IPS-NIHi11 (cell line): ENCODE measurements at regions not wholly inside any gene's neighbourhood (a gene's known extent, or its start where the extent isn't known, plus 50 kb on each side); places are given as distances from the start of the nearest gene placed in this dataset.

Experiments
- DNase-seq: peaks from one replicate; pipeline ENCODE4 v3.0.0; 2012; ENCODE audit warnings: mixed read lengths, low spot score

DNA sequence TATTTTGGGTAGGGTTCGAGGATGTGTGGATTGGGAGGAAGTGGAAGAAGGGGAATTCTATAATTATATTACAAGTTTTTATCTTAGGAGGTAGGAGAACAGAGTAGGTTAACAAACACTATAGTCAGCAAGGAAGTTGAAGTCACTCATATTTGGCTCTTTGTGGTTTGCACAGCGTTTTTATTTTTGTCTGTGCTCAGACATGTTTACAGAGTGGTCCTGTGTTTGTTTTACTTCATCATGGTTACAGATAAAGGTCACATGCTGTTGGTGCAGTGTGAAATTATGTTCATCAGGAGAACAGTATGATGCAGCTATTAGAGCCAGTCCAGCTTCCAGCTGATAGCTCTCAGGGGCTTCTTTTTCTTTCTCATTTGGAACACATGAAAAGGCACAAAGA lies 299.9 kb upstream of the SFRP2 start:
- DNase-seq: no peak

DNA sequence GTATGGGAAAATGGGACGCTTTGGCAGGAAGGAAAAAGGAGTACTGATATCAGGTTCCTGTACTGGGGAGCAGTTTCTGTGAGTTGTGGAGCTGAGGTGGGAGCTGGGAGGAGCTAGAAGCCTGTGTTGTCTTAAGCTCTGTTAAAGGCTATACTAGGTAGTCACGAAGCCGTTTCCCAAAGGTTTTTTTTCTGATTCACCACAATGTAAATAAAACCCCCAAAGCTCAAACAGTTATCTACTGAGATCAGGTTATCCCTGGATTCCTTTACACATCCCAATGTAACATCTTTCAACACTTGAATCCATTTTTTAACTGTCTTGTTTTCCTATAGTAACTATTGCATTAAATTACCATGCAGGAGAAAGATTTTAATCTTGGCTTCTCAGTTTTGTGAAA lies 297.4 kb upstream of the SFRP2 start:
- DNase-seq: no peak

DNA sequence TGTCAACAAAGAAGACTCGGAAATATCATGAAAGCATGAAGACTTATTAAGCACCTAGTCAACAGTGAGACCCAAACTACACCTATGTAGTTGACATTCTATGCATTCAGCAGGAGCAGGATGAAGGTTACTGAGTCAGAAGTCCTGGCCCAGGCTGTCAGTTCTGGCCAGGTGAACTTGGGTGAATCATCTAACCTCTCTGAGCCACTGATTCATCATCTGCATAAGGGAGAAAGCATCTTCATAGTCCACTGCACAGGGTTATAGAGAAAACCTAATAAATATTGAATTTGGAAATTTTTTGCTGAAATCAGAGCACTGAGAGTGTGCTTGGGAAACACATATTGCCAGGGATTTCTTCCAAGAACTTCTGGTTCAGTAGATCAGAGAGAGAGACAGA lies 296.0 kb upstream of the SFRP2 start:
- DNase-seq: no peak

DNA sequence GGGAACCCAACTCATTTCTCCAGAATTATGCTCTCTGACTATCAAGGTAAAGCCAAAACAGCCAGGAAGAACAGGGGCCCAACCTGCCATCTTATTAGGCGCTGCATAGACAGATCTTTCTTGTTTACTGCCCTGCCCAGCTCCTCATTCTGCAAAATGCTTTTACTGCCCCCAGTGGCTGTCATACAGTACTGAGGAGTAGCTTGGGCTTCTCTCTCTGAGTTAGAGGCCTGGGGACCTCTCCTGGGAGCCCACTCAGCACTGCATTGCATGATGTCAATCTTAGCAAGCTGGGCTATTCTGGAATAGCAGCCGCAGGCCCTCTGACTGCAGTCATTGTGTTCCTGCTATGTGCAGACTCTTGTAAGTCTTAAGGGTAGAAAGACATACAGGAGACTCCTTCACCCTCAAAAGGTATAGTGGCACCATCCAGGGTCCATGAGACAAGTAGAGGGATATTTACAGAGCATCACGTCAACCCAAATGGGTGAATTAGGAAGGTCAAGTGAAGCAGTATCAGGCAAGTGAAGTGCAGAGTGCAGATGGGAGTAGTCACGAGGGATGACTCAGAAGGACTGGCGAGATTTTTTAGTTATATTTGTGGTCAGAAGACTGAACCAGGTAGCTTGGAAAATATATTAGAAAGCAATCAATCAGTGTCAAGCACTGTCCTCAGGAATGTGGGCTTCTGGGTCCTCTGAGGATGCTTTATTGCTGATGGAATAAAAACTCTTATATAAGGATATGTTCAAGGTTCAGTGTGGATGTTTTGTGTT lies 294.1 kb upstream of the SFRP2 start:
- DNase-seq: peak; percentile 46

DNA sequence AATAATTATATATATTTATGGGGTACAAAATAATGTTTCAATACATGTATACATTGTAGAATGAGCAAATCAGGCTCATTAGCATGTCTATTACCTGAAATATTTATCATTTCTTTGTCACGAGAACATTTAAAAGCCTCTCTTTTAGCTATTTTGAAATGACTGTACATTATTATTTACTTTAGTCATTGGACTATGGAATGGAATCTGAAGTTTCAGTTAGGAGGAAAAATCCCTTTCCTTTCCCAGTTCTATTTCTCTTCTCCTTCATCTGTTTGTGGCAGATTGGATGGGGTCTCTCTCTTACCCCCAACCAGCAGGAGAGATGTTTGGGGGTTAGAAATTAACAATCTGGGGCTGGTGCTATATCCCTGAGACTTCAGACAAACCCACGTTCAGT lies 292.5 kb upstream of the SFRP2 start:
- DNase-seq: no peak

DNA sequence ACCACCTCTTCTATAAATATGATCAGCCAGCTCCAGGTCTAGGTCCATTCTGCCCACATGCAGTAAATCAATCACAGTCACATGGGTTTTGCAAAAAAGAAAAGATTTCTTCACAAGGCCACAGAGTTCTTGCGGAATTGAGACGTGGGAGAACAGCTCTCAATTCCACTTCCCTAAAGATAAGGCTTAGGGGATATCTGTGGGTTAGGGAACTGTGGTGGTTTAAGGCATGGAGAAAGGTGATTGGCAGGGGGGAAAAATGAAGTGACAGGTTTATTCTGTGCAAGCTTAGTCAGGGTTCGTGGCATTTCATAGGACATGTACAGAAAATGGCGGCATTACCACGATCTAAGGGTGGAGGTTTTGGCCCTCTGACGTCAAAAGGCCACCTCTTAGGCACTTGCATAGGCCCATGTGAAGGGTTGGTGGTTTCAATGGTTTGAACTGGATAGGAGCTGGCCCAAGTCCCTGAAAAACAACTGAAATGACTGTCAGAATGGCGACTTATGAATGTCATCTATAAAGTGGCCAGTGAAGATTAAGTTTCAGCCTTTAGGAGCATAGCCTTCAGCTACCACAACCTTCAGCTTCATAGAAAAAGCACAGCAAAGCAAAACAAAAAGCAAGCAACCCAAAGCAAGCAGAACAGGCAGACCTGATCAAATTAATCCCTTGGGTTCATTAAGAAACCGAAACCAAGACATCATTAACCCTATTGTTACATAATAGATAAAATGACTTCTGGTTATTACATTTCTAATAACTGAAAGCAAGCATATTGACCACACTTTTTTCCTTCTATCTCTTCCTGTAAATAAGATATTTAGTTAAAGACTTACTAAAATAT lies 289.8 kb upstream of the SFRP2 start:
- no peak for DNase-seq

DNA sequence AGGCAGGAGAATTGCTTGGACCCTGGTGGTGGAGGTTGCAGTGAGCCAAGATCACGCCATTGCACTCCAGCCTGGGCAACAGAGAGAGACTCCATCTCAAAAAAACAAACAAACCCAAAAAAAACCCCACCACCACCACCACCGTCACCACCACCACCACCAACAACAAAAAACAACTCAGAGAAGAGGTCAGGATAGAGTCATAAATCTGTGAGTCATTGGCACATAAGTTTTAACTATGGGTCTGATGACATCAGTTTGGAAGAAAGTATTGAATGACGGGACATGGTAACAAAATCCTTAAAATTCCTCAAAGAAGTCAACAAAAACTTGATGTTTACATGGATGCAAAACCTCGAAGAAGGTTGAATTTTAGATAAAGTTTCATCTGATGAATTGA lies 288.0 kb upstream of the SFRP2 start:
- no peak for DNase-seq

DNA sequence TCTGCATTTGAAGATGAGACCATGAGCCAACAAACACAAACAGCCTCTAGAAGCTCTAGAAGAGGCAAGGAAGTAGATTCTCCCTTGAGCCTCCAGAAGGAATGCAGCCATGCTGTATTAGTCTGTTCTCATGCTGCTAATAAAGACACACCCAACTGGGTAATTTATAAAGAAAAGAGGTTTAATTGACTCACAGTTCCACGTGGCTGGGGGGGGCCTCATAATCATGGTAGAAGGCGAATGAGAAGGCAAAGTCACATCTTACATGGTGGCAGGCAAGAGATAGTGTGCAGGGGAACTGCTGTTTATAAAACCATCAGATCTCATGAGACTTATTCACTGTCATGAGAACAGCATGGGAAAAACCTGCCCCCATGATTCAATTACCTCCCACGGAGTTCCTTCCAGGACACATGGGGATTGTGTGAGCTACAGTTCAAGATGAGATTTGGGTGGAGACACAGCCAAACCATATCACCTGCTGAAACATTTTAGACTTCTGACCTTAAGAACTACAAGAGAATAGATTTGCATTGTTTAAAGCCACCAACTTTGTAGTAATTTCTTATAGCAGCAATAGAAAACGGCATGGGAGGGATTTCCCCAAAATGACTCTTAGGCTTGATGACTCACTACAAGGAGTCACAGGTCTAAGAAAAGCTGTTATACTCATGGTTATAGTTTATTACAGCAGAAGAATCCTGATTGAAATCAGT lies 284.4 kb upstream of the SFRP2 start:
- DNase-seq: no peak

DNA sequence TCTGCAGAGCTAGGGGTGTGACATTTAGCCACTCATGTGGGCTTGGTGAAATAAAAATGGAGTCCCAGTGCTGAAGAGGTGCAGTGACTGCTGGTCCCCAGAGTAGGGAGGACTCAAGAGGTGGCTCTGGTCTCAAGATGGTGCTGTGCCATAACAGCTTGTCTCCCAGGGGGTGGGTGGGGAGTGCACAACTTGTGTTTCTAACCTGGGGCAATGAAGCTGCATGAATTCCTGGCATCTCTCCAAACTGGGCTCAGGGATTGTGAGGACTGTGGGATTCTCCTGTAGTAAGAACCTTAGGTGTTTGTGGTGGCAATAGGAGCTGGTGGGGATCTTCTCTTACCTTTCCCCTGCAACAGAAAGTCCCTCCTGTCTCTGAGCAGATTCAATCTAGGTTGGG lies 278.9 kb upstream of the SFRP2 start:
- no peak for DNase-seq

DNA sequence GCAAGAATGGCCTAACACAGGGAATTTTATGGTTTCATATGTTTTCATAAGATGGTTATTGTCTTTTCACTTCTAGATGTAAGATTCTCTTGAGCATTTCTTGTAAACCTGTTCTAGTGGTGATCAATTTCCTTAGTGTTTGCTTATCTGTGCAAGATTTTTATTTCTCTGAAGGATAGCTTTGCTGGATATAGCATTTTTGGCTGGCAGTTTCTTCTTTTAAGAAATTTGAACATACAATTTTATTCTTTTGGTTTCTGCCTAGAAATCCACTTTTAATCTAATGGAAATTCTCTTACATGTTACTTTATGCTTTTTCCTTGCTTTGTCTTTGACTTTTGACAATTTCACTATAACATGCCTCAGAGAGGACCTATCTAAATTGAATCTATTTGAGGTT lies 276.5 kb upstream of the SFRP2 start:
- no peak for DNase-seq

DNA sequence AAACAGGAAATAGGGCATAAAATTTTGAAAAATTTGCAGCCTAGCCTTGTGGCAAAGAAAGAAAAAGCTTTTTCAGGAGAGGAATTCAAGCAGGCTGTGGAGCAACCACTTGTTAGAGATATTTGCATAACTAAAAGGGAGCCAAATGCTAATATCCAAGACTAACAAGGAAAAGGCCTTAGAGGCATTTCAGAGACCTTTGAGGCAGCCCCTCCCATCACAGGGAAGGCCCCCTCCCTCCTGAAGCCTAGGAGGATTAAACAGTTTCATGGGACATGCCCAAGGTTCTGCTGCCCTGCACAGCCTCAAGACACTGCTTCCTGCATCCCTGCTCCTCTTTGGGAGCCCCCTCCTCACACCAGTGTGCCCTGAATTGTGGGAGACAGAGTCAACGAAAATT lies 275.4 kb upstream of the SFRP2 start:
- no peak for DNase-seq

DNA sequence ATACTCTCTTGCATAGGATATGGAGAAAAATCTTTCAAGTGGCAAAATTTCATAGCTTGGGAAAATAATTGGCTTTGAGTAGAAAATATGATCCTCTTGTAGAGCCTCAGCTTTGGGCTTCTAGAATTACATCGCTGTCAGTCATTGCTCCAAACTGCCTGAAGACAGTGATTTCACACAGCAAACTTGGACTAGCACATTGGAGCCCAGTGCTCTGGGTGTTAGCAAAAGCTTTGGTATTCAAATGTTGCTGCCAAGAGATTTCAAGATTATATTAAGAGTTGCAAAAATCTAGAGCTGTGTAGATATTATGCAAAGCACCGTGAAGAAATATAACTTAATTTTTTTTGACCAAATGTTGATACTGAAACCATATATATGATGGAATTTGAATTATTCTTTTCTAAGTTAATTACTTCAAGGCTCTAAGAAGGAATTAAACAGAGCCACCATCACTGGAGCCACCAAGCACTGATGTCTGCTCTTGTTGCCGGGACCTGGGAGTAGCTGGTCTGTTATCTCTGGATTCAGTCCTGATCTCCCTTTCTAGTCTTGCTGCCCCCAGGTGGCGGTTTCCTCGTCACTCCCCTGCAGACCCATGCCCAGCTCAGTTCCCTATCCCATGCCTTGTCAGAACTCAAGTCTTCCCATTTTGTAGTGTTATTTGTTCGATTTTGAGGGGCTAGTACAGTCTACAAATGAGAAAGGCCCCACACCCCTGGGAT lies 260.7 kb upstream of the SFRP2 start:
- DNase-seq: peak; percentile 76

DNA sequence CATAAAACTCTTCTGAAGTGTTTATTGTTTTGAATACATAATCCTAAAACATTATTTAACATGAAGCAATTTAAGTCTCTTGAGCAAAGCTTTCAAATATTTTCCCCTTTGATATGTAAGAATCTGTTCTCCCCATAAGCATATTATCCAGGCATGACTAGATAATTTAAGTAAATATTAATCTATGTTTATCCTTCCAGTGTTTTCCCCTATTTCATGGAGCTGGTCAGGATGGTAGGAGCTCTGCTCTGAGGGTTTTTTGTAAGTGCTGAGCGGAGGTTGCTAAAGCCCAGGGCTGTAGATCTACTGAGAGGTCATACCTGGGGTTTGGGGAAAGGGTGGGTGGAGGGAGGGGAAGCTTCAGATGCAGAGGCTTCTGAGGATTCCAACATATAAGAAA lies 258.9 kb upstream of the SFRP2 start:
- DNase-seq: no peak

DNA sequence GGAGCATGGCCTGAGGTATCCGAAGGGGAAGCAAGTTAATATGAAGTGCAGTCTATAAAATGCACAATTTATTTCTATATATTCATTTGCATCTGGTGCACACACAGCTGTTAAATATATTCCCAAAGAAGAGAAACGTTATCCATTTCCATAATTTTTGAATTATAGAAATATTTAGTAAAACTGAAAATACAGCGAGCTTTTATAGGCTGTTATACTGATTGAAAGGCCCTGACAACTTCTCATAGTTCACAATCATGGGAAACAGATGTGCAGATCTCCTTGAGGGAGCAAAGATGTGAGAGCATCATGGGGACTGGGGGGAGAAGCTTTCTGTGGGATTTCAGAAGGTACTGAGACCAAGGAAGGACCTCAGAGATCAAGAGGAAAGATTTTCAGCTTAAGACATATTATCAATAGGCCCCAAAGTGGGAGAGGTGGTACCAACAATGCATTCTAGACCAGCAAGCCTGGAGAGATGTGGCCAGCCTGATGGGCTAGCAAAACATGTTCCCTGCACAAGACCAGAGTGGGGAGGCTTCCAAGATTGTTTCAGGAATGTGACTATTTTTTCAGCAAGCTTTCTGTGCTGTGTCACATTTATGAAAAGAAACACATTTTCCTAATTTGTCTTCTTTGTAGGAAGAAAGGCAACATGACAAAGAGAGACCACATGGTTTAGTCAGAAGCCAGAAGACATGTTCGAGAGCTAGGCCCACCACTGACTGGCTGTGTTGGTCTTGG lies 256.0 kb upstream of the SFRP2 start:
- DNase-seq: no peak

DNA sequence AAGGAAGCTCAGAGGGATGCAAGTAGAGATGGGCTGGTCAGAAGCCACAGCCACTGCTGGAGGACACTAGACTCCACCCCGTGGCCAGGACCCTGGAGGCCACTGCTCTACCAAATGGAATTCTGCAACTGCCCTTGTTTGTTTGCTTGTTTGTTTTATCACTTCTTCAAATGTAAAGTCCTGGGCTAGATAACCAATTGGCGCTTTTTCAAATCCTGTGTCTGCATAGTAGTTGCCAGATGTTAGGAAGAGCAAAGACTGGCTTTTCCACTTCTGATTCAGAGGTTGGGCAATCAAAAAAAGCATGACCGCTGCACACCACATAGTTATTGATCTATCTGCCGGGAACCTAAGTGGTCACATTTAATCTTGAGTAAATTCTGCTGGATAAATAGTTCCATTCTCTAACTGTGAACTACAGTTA lies 255.2 kb upstream of the SFRP2 start:
- DNase-seq: no peak

DNA sequence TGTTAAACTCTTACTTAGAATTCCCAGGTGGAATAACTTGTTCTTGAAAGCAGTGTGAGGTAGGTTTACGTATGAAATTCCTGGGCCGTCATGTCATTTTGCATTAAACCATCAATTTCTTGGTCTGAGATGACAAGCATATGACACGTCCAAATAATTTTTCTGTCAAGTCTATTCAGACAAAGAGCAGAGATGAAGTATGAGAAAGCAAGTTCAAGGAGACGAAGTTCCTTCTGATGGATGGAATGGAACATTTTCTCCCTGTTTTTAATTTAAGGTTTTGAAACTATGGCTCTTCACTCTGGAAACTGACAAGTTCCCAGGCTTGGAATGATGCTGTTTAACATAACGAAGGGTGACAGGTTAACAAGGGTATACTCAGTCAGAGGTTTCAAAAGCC lies 252.8 kb upstream of the SFRP2 start:
- no peak for DNase-seq

DNA sequence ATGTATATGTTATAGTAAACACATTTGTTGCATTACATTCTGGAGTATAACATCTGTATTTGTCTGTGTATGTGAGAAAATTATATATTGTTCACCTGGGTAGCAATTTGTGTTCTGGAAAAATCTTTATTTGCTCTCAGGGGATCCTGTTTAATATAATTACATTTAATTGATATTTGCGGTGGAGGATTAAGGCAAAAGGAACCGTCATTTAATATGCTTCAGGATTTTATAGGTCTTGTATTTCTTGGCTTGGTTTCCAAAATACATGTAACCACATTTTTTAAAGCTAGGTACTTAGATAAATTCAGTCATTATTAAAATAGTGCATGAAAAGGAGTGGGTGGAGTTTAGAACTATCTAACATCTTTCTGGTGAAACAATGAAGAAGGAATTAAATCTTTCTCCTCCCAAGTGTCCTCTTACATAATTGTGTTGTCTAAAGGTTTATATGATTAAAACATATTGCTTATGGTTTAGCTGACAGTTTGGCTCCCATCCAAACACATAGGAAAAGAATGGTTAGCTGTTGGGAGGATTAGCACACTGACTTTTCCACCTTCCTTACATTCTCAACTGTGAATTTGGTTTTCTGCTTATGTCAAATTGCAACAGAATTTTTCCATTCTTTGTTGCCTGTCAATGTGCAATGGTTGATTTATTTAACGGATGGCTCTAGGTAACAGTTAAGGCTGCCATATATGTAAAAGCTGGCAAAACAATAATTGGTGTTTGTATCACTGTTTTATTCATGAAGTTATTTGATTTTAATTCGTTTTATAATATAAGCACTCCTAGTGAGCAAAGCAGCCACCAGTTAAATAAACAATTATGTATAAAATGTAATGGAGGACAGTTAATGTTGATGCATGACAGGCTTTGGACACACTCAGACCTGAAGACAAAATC lies 250.8 kb upstream of the SFRP2 start:
- DNase-seq: no peak

DNA sequence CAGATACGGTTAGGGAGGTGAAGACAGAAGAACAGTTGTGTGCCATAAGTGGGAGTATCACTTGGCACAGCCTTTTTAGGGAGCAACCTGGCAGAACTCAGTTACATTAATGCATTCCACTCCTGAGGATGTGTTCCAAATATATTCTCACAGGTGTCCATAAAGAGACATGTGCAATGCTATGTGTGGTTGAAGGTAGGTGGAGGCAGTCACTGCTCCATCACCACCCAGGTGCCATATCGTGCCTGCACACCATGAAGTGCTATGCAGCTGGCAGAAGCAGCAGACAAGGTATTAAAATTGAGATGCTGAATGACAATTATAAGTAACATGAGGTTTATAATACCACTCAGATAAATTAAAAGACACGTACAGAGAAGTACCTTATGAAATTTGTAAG lies 248.0 kb upstream of the SFRP2 start:
- DNase-seq: no peak

DNA sequence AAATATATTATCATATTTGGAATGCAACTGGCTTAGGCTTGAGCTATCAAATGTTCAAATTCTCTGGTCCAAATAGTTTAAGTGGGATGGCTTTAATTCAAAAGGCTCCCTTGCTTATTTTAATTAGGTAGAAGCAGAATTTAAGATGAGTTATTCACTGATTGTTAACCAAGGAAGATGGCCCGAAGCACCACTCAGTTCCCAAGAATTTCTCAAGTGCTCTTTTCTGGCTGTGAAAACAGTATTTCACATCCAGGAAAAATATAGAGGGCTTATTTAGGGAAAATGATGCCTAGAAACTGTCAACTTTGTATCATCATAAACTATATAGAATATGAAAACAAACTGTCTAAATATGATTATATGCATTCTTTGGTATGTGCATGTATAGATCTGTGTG lies 246.5 kb upstream of the SFRP2 start:
- DNase-seq: no peak

DNA sequence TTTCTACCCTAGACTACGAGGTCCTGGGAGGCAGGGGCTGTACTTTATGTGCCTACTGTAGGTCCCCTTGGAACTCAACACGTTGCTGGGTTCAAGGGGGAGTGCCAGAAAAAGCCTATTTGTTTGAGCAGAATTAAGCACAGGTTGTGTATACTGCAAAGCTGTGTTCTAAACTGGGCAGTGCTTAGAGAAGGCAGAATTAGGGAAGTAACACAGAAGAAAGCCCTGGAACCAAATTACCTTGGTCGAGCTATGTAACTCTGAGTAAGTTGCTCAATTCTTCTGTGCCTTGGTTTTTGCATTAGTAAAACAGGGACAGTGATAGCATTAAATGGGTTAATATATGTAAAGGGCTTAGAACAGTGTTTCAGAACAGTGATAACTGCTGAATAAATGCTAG lies 245.0 kb upstream of the SFRP2 start:
- DNase-seq: no peak
